SK-N-SH (cell line): ENCODE measurements at regions not wholly inside any gene's neighbourhood (a gene's known extent, or its start where the extent isn't known, plus 50 kb on each side); places are given as distances from the start of the nearest gene placed in this dataset.

ENCODE experiments used
- CTCF ChIA-PET: fragments of 300-600, 350-600 bp; formaldehyde crosslinking; extraction: SDS; loops from one replicate; lab custom pipeline; 2021; lab: Yijun Ruan, JAX
- POLR2A ChIA-PET: fragments of 350-600 bp; sonication (Branson Sonifier 250); formaldehyde crosslinking; extraction: SDS; loops from one replicate; lab custom pipeline; 2020; ENCODE audit warnings: antibody characterized with exemption, inconsistent platforms; lab: Yijun Ruan, JAX
- DNase-seq: peaks from one replicate; pipeline ENCODE4 v3.0.0; 2012
- H2AFZ ChIP-seq: fragments of 200-600 bp; sonication (generic); 2 replicates; pipeline ENCODE4 v1.8.1; 2016; ENCODE audit warnings: antibody characterized with exemption, mild to moderate bottlenecking, low read depth
- H3F3A ChIP-seq: fragments of 200-600 bp; sonication (generic); replicated peaks from 2 replicates; pipeline ENCODE3; 2016; ENCODE audit warnings: antibody characterized with exemption, mild to moderate bottlenecking; ENCODE audit not compliant: insufficient read depth
- H3K27ac ChIP-seq, 2 experiments: fragments of 200-500 bp in 1 of 2; fragments of 200-600 bp in 1 of 2; sonication (Bioruptor generic) in 1 of 2; sonication (generic), shearing (Covaris generic) in 1 of 2; 2 replicates each; pipeline versions ENCODE4 v1.5.1 to v1.6.1; 2014 to 2016; ENCODE audit warnings: low read depth in 2 of 2, inconsistent platforms in 1 of 2, low read length in 1 of 2, mild to moderate bottlenecking in 1 of 2, mixed read lengths in 1 of 2
- H3K27me3 ChIP-seq: fragments of 200-600 bp; sonication (generic), shearing (Covaris generic); 2 replicates; pipeline ENCODE4 v1.6.1; 2016; ENCODE audit warnings: mixed run types; ENCODE audit not compliant: insufficient read depth
- H3K36me3 ChIP-seq, 2 experiments: fragments of 200-500 bp in 1 of 2; fragments of 200-600 bp in 1 of 2; sonication (Bioruptor generic) in 1 of 2; sonication (generic) in 1 of 2; replicated peaks in 1 of 2; 2 replicates each; pipeline versions ENCODE3 to v1.5.1; 2014 to 2016; ENCODE audit warnings: low read length in 1 of 2, mild to moderate bottlenecking in 1 of 2; ENCODE audit not compliant: insufficient read depth in 2 of 2, control insufficient read depth in 1 of 2
- H3K4me1 ChIP-seq, 2 experiments: fragments of 200-500 bp in 1 of 2; fragments of 200-600 bp in 1 of 2; sonication (Bioruptor generic) in 1 of 2; sonication (generic), shearing (Covaris generic) in 1 of 2; 2 replicates each; pipeline versions ENCODE4 v1.5.1 to v1.6.1; 2014 to 2016; ENCODE audit warnings: low read depth in 1 of 2, low read length in 1 of 2, mixed run types in 1 of 2; ENCODE audit not compliant: insufficient read depth in 2 of 2, control insufficient read depth in 1 of 2
- H3K4me2 ChIP-seq: fragments of 200-600 bp; sonication (generic), shearing (Covaris generic); 2 replicates; pipeline ENCODE4 v1.6.1; 2017; ENCODE audit warnings: mixed run types
- H3K4me3 ChIP-seq, 2 experiments: fragments of 200-500 bp in 1 of 2; fragments of 200-600 bp in 1 of 2; sonication (Bioruptor generic) in 1 of 2; sonication (generic), shearing (Covaris generic) in 1 of 2; 2 replicates each; pipeline versions ENCODE4 v1.5.1 to v1.8.1; 2014 to 2016; ENCODE audit warnings: low read depth in 2 of 2, inconsistent platforms in 1 of 2, low read length in 1 of 2, mild to moderate bottlenecking in 1 of 2, mixed read lengths in 1 of 2, moderate library complexity in 1 of 2
- H3K79me2 ChIP-seq: fragments of 200-600 bp; sonication (generic); 2 replicates; pipeline ENCODE4 v1.8.1; 2017; ENCODE audit warnings: mild to moderate bottlenecking; ENCODE audit not compliant: insufficient read depth
- H3K9ac ChIP-seq: fragments of 200-600 bp; sonication (generic); 2 replicates; pipeline ENCODE4 v1.6.1; 2017; ENCODE audit warnings: mixed run types
- H3K9me2 ChIP-seq: fragments of 200-600 bp; sonication (generic); 2 replicates; pipeline ENCODE4 v1.6.1; 2017; ENCODE audit warnings: mixed run types
- H3K9me3 ChIP-seq: fragments of 200-600 bp; sonication (generic); 2 replicates; pipeline ENCODE4 v1.6.1; 2017; ENCODE audit warnings: mixed run types, mild to moderate bottlenecking, moderate library complexity
- H4K20me1 ChIP-seq: fragments of 200-600 bp; sonication (generic); 2 replicates; pipeline ENCODE4 v1.6.1; 2017; ENCODE audit warnings: mild to moderate bottlenecking, mixed run types; ENCODE audit not compliant: insufficient read depth
- CHD2 ChIP-seq: fragments of 150-350 bp; IDR thresholded peaks from 2 replicates; pipeline ENCODE4 v1.6.1; 2018; ENCODE audit warnings: low read length; ENCODE audit not compliant: partially characterized antibody
- ELF1 ChIP-seq: IDR thresholded peaks from 2 replicates; pipeline ENCODE4 v1.4.0; 2012
- EP300 ChIP-seq, 2 experiments: IDR thresholded peaks; 2 replicates each; pipeline versions ENCODE4 v1.4.0 to v1.6.1; 2012; ENCODE audit warnings: borderline replicate concordance in 1 of 2, low read depth in 1 of 2, low read length in 1 of 2
- FOXJ3 ChIP-seq: sonication (generic); formaldehyde crosslinking; IDR thresholded peaks from 2 replicates; pipeline ENCODE4 v1.5.1; 2020; ENCODE audit warnings: mild to moderate bottlenecking, missing genetic modification reagents
- FOXM1 ChIP-seq: IDR thresholded peaks from 2 replicates; pipeline ENCODE4 v1.4.0; 2012; ENCODE audit warnings: low read depth, mild to moderate bottlenecking
- NRF1 ChIP-seq: IDR thresholded peaks from 2 replicates; pipeline ENCODE4 v1.6.1; 2012; ENCODE audit warnings: low read depth, mild to moderate bottlenecking, low read length
- RAD21 ChIP-seq: IDR thresholded peaks from 2 replicates; pipeline ENCODE4 v1.6.1; 2012; ENCODE audit warnings: mild to moderate bottlenecking, low read length
- WGBS: methylation state at CpG from one replicate; pipeline ENCODE4 v1.1.6; 2017; ENCODE audit warnings: low lambda C conversion rate; 5-methylcytosine and 5-hydroxymethylcytosine counted together
- TF ChIP-seq, protein P1 (sequence below): IDR thresholded peaks from 2 replicates; pipeline ENCODE4 v1.6.1; 2012; ENCODE audit warnings: mild to moderate bottlenecking, low read depth, low read length, moderate library complexity

DNA sequence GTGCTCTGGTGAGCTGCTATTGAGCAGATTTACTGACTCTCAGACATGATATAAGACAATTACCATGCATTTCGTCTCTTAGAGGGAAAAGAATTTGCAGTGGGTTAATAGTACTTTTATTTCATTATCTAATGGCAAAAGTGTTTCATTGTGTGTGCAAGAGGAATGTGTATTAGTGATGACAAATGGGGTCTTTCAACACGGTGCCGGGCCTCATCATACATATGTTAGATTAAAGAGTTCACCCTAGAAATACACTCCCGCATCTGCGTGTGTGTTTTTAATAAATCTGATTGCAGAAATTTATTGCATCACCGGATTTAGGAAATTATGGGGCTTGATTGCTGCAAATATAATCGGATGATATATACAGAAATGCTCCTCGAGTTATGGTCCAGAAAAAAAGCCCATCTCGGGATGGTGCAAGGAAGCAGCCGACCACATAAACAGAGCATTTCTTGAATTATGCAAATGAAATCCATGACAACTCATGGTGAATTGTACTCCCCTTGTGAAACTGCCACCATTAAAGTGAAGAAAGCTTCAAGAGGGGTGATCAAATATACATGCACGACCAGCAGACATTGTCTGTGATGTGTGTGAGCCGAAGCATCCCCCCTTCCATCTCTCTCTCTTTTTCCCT lies 156.0 kb downstream of the PHETA1 start:
- Histone ChIP-seq H3K36me3 (no peaks in the 10 kb centered on the region), H4K20me1 (no peaks in the 10 kb centered on the region), H3K4me2 (no peak overlapping the region), H3K4me1 (peaks cover 0 to 58% of the 10 kb centered on the region in 2 experiments; a peak in 2 of 4 replicates), H3K27ac (peak overlapping the region in 1 of 2 experiments; percentile 99; a peak in 2 of 4 replicates), H2AFZ (no peak overlapping the region), H3K9ac (no peak overlapping the region), H3F3A (no peaks in the 10 kb centered on the region), H3K79me2 (no peaks in the 10 kb centered on the region), H3K9me2 (no peaks in the 10 kb centered on the region), H3K9me3 (no peaks in the 10 kb centered on the region), H3K4me3 (no peak overlapping the region), H3K27me3 (no peaks in the 10 kb centered on the region)
- 5% methylated on average over 12 of the region's 12 CpGs for WGBS
- TF ChIP-seq EP300 (IDR thresholded peaks at IDR 0.05; ENCODE audit: borderline replicate concordance in 1 of 2, low read depth in 1 of 2, low read length in 1 of 2) (peak in 1 of 2 experiments; percentile 76; a peak in 1 of 4 replicates), FOXM1 (no peak), ELF1 (no peak), RAD21 (no peak)
- ChIA-PET CTCF (interaction anchor here (0.6 to 4.1 kb wide), 10 partner anchors 11 to 189 kb away, joined by 3 to 11 read pairs (median 3); no protein-coding TSS in a partner anchor), POLR2A (no interaction called here)
- no peak for DNase-seq

DNA sequence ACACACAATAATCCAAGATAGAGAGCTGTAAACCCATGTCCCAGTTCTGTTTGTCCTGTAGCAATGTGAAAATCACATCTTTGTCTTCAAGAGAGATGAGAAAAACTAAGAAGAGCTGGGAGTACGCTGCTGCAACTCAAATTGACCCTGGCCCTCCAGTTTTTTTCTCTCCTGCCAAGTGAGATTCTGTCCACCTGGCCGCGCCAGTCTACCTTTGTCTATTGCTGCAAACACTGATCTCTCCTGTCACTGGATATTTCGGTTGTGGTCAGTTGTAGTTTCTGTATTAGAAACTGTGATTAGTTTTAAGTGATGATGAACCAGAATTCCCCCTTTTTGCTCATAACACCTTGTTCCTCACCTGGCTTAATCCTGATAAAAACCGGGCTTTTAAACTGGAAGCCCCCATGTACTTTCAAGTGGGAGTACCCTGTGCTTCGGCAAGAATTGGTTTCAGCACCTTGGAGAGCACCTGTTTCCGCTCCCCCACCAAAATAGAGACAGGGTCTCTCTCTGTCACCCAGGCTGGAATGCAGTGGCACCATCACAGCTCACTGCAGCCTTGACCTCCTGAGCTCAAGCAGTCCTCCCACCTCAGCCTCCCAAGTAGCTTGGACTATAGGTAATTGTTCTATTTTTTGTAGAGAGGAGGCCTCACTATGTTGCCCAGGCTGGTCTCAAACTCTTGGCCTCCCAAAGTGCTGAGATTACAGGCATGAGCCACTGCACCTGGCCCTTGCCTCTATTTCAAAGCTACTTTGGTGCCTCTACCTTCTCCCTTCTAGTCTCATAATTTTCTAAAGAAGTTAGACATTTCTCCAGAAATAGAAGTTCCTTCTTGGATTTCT lies 156.8 kb downstream of the PHETA1 start:
- H3K4me3 ChIP-seq = no peak overlapping the region
- H3K4me2 ChIP-seq = no peak overlapping the region
- no peaks in the 10 kb centered on the region for H3K9me2 ChIP-seq
- no peaks in the 10 kb centered on the region for H3K27me3 ChIP-seq
- no peaks in the 10 kb centered on the region for H4K20me1 ChIP-seq
- H3K9me3 ChIP-seq = no peaks in the 10 kb centered on the region
- no peaks in the 10 kb centered on the region for H3K79me2 ChIP-seq
- peaks cover 0 to 62% of the 10 kb centered on the region in 2 experiments; a peak in 2 of 4 replicates for H3K4me1 ChIP-seq
- no peak overlapping the region for H3K9ac ChIP-seq
- H3F3A ChIP-seq = no peaks in the 10 kb centered on the region
- H3K27ac ChIP-seq = peak overlapping the region in 1 of 2 experiments; percentile 99; a peak in 2 of 4 replicates
- 44% methylated on average over 7 of the region's 7 CpGs for WGBS
- TF ChIP-seq, protein P1, sequence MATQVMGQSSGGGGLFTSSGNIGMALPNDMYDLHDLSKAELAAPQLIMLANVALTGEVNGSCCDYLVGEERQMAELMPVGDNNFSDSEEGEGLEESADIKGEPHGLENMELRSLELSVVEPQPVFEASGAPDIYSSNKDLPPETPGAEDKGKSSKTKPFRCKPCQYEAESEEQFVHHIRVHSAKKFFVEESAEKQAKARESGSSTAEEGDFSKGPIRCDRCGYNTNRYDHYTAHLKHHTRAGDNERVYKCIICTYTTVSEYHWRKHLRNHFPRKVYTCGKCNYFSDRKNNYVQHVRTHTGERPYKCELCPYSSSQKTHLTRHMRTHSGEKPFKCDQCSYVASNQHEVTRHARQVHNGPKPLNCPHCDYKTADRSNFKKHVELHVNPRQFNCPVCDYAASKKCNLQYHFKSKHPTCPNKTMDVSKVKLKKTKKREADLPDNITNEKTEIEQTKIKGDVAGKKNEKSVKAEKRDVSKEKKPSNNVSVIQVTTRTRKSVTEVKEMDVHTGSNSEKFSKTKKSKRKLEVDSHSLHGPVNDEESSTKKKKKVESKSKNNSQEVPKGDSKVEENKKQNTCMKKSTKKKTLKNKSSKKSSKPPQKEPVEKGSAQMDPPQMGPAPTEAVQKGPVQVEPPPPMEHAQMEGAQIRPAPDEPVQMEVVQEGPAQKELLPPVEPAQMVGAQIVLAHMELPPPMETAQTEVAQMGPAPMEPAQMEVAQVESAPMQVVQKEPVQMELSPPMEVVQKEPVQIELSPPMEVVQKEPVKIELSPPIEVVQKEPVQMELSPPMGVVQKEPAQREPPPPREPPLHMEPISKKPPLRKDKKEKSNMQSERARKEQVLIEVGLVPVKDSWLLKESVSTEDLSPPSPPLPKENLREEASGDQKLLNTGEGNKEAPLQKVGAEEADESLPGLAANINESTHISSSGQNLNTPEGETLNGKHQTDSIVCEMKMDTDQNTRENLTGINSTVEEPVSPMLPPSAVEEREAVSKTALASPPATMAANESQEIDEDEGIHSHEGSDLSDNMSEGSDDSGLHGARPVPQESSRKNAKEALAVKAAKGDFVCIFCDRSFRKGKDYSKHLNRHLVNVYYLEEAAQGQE = peak; percentile 91
- no peak for TF ChIP-seq CHD2
- TF ChIP-seq NRF1 = no peak
- TF ChIP-seq FOXJ3 (CRISPR knock-in tag) = no peak
- POLR2A ChIA-PET = no interaction called here
- H3K36me3 ChIP-seq = no peaks in the 10 kb centered on the region
- CTCF ChIA-PET = interaction anchor here (0.6 to 4.1 kb wide), 11 partner anchors 9 to 89 kb away, joined by 3 to 13 read pairs (median 3); no protein-coding TSS in a partner anchor
- no peak overlapping the region for H2AFZ ChIP-seq
- no peak for DNase-seq
